Inferior parietal cortex (tissue), 1 donor: ENCODE measurements at regions not wholly inside any gene's neighbourhood (a gene's known extent, or its start where the extent isn't known, plus 50 kb on each side); places are given as distances from the start of the nearest gene placed in this dataset.

Experiments used
- DNase-seq: peaks from one replicate; pipeline ENCODE4 v3.0.0-alpha.2; 2016; ENCODE audit errors: extremely low spot score

- DNase-seq = no peak
These were observed 147.6 kb downstream of the ZIC5 start for GRCh38 chr13:99823961-99824360.

- DNase-seq = no peak
These were observed 148.7 kb downstream of the ZIC5 start for GRCh38 chr13:99822820-99823219.

GRCh38 chr13:99821741-99822140 is 149.8 kb downstream of the ZIC5 start:
- no peak for DNase-seq

- no peak for DNase-seq
These were observed 151.6 kb downstream of the ZIC5 start for GRCh38 chr13:99819967-99820366.

GRCh38 chr13:99816321-99816720 is 155.2 kb downstream of the ZIC5 start:
- DNase-seq = no peak

- no peak for DNase-seq
These were observed 158.1 kb downstream of the ZIC5 start for GRCh38 chr13:99813336-99814095.

- no peak for DNase-seq
These were observed 158.9 kb downstream of the ZIC5 start for GRCh38 chr13:99812625-99813024.

- no peak for DNase-seq
These were observed 160.4 kb downstream of the ZIC5 start for GRCh38 chr13:99811067-99811700.

GRCh38 chr13:99809926-99810325 is 161.6 kb downstream of the ZIC5 start:
- no peak for DNase-seq

- DNase-seq = no peak
These were observed 162.1 kb downstream of the ZIC5 start for GRCh38 chr13:99809496-99809895.

GRCh38 chr13:99808786-99809185 is 162.8 kb downstream of the ZIC5 start:
- no peak for DNase-seq

- DNase-seq = no peak
These were observed 164.9 kb downstream of the ZIC5 start for GRCh38 chr13:99806671-99807070.

- no peak for DNase-seq
These were observed 166.2 kb downstream of the ZIC5 start for GRCh38 chr13:99805361-99805760.

- peak; percentile 34 for DNase-seq
These were observed 168.4 kb downstream of the ZIC5 start for GRCh38 chr13:99803141-99803540.

GRCh38 chr13:99802416-99802815 is 169.2 kb downstream of the ZIC5 start:
- DNase-seq = no peak

GRCh38 chr13:99800951-99801350 is 170.6 kb downstream of the ZIC5 start:
- DNase-seq = no peak

- no peak for DNase-seq
These were observed 171.6 kb downstream of the ZIC5 start for GRCh38 chr13:99800011-99800410.

- DNase-seq = no peak
These were observed 172.8 kb downstream of the ZIC5 start for GRCh38 chr13:99798756-99799155.

GRCh38 chr13:99797691-99798090 is 173.9 kb downstream of the ZIC5 start:
- DNase-seq = no peak

- no peak for DNase-seq
These were observed 175.3 kb downstream of the ZIC5 start for GRCh38 chr13:99796175-99796819.

- DNase-seq = no peak
These were observed 179.3 kb downstream of the ZIC5 start for GRCh38 chr13:99792079-99792921.

GRCh38 chr13:99782669-99783068 is 188.9 kb downstream of the ZIC5 start:
- DNase-seq = no peak
